ENCODE measurements at regions not wholly inside any gene's neighbourhood (a gene's known extent, or its start where the extent isn't known, plus 50 kb on each side); places are given as distances from the start of the nearest gene placed in this dataset.

- no peak overlapping the region for H2AFZ ChIP-seq (ENCODE audit: control insufficient read depth, low read length)
- DNase-seq (ENCODE audit: low read depth, low spot score) (no peak), FAIRE-seq (no peak)
- H3K9ac ChIP-seq (ENCODE audit: control insufficient read depth, extremely low read depth, insufficient read depth, low read length), result no peak overlapping the region
- H3K9me1 ChIP-seq (ENCODE audit: control insufficient read depth, extremely low read depth, insufficient read depth, low read length), result no peaks in the 10 kb centered on the region
- no peaks in the 10 kb centered on the region for H3K9me3 ChIP-seq (ENCODE audit: control insufficient read depth, low read depth, low read length)
- no peak for TF ChIP-seq EZH2 (IDR thresholded peaks at IDR 0.05; ENCODE audit: low read length)
- TF ChIP-seq, protein P1, sequence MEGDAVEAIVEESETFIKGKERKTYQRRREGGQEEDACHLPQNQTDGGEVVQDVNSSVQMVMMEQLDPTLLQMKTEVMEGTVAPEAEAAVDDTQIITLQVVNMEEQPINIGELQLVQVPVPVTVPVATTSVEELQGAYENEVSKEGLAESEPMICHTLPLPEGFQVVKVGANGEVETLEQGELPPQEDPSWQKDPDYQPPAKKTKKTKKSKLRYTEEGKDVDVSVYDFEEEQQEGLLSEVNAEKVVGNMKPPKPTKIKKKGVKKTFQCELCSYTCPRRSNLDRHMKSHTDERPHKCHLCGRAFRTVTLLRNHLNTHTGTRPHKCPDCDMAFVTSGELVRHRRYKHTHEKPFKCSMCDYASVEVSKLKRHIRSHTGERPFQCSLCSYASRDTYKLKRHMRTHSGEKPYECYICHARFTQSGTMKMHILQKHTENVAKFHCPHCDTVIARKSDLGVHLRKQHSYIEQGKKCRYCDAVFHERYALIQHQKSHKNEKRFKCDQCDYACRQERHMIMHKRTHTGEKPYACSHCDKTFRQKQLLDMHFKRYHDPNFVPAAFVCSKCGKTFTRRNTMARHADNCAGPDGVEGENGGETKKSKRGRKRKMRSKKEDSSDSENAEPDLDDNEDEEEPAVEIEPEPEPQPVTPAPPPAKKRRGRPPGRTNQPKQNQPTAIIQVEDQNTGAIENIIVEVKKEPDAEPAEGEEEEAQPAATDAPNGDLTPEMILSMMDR (optimal IDR thresholded peaks at IDR 0.05 in 1 of 3, IDR thresholded peaks at IDR 0.05 in 1 of 3, conservative IDR thresholded peaks at IDR 0.05 in 1 of 3; ENCODE audit: extremely low read depth in 1 of 3, insufficient read depth in 2 of 3, low read length in 3 of 3), result no peak
- no peaks in the 10 kb centered on the region for H3K36me3 ChIP-seq (ENCODE audit: control insufficient read depth in 2 of 2, extremely low read depth in 1 of 2, insufficient read depth in 2 of 2, low read length in 2 of 2)
- no peak overlapping the region for H3K27ac ChIP-seq (ENCODE audit: control insufficient read depth, insufficient read depth, low read length)
- H4K20me1 ChIP-seq (ENCODE audit: control insufficient read depth, extremely low read depth, insufficient read depth, low read length), result no peaks in the 10 kb centered on the region
- no peaks in the 10 kb centered on the region for H3K27me3 ChIP-seq (ENCODE audit: control insufficient read depth, extremely low read depth, insufficient read depth, low read length)
- no peaks in the 10 kb centered on the region for H3K79me2 ChIP-seq (ENCODE audit: control insufficient read depth, insufficient read depth, low read length)
- H3K4me1 ChIP-seq (ENCODE audit: control insufficient read depth, extremely low read depth, insufficient read depth, low read length), result peaks cover 10% of the 10 kb centered on the region
- dilution Hi-C loops (cut with MboI; ENCODE audit: extremely low pct_ligation_motif_present, low sequenced_read_pairs), result no loop called here
- no peak overlapping the region for H3K4me3 ChIP-seq (ENCODE audit: control insufficient read depth in 2 of 3, extremely low read depth in 1 of 3, insufficient read depth in 2 of 3, low read depth in 1 of 3, low read length in 3 of 3)
- no peak overlapping the region for H3K4me2 ChIP-seq (ENCODE audit: control insufficient read depth, extremely low read depth, insufficient read depth, low read depth, low read length)
Observed at GRCh38 chr6:12593771-12594529, 122.6 kb upstream of the PHACTR1 start.

GRCh38 chr6:12594530-12594893 is 122.1 kb upstream of the PHACTR1 start:
- Histone ChIP-seq H3K4me2 (ENCODE audit: control insufficient read depth, extremely low read depth, insufficient read depth, low read depth, low read length) (no peak overlapping the region), H3K4me1 (ENCODE audit: control insufficient read depth, extremely low read depth, insufficient read depth, low read length) (peaks cover 10% of the 10 kb centered on the region), H2AFZ (ENCODE audit: control insufficient read depth, low read length) (no peak overlapping the region), H4K20me1 (ENCODE audit: control insufficient read depth, extremely low read depth, insufficient read depth, low read length) (no peaks in the 10 kb centered on the region), H3K27me3 (ENCODE audit: control insufficient read depth, extremely low read depth, insufficient read depth, low read length) (no peaks in the 10 kb centered on the region), H3K79me2 (ENCODE audit: control insufficient read depth, insufficient read depth, low read length) (no peaks in the 10 kb centered on the region), H3K9me3 (ENCODE audit: control insufficient read depth, low read depth, low read length) (no peaks in the 10 kb centered on the region), H3K27ac (ENCODE audit: control insufficient read depth, insufficient read depth, low read length) (no peak overlapping the region), H3K4me3 (ENCODE audit: control insufficient read depth in 2 of 3, extremely low read depth in 1 of 3, insufficient read depth in 2 of 3, low read depth in 1 of 3, low read length in 3 of 3) (no peak overlapping the region), H3K36me3 (ENCODE audit: control insufficient read depth in 2 of 2, extremely low read depth in 1 of 2, insufficient read depth in 2 of 2, low read length in 2 of 2) (no peaks in the 10 kb centered on the region), H3K9me1 (ENCODE audit: control insufficient read depth, extremely low read depth, insufficient read depth, low read length) (no peaks in the 10 kb centered on the region), H3K9ac (ENCODE audit: control insufficient read depth, extremely low read depth, insufficient read depth, low read length) (no peak overlapping the region)
- dilution Hi-C loops (cut with MboI; ENCODE audit: extremely low pct_ligation_motif_present, low sequenced_read_pairs), result no loop called here
- TF ChIP-seq, protein P1 (optimal IDR thresholded peaks at IDR 0.05 in 1 of 3, IDR thresholded peaks at IDR 0.05 in 1 of 3, conservative IDR thresholded peaks at IDR 0.05 in 1 of 3; ENCODE audit: extremely low read depth in 1 of 3, insufficient read depth in 2 of 3, low read length in 3 of 3), result no peak
- no peak for TF ChIP-seq EZH2 (IDR thresholded peaks at IDR 0.05; ENCODE audit: low read length)
- no peak for FAIRE-seq
- no peak for DNase-seq (ENCODE audit: low read depth, low spot score)
